ENCODE measurements at regions not wholly inside any gene's neighbourhood (a gene's known extent, or its start where the extent isn't known, plus 50 kb on each side); places are given as distances from the start of the nearest gene placed in this dataset.
"Not testable (repeated sequence)": the region's sequence is repeated elsewhere in the genome, so short reads cannot be mapped to it uniquely, and the experiment has no call there.

DNA sequence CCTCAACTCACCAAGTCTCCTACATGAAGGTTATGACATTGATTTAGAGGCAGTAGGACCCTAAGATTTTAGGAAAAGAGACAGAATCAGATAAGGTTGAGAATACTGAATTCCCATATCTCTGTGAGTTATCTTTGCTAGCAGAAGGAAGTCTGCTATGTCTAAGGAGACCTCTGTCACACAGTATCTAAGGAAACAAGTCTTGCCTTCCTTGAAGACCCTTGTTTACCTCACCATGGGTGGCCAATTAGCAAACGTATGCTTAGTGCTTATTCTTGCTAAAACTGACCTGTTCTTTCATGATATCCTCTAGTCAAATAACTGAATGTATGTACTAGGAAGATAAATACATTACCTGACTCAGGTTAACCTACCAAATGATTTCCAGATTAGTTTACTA lies 855.4 kb upstream of the SLITRK1 start:
- DNase-seq (ENCODE audit: low spot score) (no peak), ATAC-seq (ENCODE audit: low FRiP score) (no peak)
- TF ChIP-seq, protein P1, sequence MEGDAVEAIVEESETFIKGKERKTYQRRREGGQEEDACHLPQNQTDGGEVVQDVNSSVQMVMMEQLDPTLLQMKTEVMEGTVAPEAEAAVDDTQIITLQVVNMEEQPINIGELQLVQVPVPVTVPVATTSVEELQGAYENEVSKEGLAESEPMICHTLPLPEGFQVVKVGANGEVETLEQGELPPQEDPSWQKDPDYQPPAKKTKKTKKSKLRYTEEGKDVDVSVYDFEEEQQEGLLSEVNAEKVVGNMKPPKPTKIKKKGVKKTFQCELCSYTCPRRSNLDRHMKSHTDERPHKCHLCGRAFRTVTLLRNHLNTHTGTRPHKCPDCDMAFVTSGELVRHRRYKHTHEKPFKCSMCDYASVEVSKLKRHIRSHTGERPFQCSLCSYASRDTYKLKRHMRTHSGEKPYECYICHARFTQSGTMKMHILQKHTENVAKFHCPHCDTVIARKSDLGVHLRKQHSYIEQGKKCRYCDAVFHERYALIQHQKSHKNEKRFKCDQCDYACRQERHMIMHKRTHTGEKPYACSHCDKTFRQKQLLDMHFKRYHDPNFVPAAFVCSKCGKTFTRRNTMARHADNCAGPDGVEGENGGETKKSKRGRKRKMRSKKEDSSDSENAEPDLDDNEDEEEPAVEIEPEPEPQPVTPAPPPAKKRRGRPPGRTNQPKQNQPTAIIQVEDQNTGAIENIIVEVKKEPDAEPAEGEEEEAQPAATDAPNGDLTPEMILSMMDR (IDR thresholded peaks at IDR 0.05) = no peak

DNA sequence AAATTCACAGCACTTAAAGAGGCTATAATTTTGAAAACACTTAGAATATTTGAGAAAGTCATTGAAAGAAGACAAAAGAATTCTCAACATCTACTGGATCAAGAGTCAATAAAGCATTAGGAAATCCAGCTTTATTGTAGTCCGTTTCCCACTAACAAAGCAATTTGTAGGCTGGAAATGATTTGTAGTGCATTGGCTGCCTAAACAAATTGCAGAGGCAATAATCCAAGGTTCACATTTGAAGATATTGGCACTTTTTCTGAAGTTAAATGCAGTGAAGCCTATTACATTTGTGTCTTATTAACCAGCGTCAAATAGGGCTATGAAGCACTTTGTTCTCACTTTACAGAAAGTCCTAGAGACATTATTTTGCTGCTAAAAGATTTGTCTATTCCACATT lies 848.1 kb upstream of the SLITRK1 start:
- ATAC-seq (ENCODE audit: low FRiP score) (no peak), DNase-seq (ENCODE audit: low spot score) (no peak)
- TF ChIP-seq, protein P1 (IDR thresholded peaks at IDR 0.05) = no peak

DNA sequence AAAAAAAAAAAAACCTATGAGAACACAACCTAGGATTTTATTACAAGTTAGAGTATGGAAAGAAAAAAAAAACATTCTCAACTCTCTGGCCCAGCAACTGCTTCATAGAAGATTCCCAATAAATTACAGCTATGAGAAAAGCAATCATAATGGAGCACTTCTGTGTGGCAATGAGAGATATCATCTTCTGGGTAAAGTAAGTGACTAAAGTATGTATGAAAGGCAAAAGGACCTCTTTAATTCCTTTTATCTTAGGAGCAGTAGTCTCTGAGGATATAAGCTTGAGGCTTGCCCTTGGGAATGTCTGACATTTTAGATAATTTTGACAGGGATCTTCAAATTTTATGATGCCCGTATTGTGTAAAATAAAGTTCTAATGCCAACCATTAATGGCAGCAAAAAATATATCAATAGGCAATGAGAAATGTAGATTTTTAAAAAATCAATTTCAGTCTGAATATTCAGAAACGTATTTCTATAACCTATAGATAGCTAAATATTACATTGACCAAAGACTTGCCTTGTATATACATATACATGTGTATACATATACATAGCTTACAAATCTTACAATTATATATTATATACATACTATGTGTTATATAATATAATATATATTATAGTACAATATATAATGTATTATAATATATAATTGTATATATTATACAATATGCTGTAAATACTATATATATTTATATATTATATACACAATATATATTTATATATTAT lies 823.9 kb upstream of the SLITRK1 start:
- ATAC-seq (ENCODE audit: low FRiP score) = no peak
- DNase-seq (ENCODE audit: low spot score) = no peak
- TF ChIP-seq, protein P1 (IDR thresholded peaks at IDR 0.05) = no peak

DNA sequence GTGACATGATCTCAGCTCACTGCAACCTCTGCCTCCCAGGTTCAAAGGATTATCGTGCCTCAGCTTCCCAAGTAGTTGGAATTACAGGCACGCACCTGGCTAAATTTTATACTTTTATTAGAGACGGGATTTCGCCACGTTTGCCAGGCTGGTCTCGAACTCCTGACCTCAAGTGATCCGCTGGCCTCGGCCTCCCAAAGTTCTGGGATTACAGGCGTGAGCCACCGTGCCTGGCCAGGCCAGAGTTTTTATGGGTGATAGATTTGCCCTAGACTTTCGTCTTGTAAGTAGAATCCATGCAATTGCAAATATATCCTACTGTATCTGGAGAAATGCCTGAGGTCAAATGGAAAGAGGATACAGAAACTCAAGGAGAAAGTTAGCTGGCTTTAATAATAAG lies 819.9 kb upstream of the SLITRK1 start:
- ATAC-seq (ENCODE audit: low FRiP score) = no peak
- TF ChIP-seq, protein P1 (IDR thresholded peaks at IDR 0.05) = no peak
- DNase-seq (ENCODE audit: low spot score) = no peak

DNA sequence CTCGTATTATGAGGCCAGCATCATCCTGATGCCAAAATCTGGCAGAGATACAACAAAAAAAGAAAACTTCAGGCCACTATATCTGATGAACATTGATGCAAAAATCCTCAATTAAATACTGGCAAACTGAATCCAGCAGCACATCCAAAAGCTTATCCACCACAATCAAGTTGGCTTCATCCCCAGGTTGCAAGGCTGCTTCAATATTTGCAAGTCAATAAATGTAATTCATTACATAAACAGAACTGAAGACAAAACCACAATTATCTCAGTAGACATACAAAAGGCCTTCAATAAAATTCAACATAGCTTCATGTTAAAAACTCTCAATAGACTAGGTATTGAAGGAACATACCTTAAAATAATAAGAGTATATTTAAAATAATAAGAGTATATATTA lies 815.3 kb upstream of the SLITRK1 start:
- ATAC-seq (ENCODE audit: low FRiP score) = not testable (repeated sequence)

DNA sequence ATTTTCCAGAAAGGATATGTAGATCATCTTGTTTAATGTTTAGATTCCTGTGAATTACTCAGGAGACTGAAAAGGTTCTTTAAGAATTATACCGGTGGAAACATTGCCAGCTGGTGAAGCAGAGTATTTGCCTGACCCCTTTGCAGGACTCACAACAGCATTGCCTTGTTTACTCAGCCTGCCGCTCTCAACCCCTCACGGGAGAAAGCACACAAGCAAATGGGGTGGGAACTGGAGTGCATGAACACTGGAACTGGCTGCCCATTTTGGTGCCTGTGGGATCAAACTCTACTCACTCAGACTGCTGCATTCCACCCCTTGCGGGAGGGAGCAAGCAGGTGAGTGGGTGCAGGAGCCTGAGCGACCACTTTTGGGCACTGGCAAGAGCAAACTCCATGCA lies 804.7 kb upstream of the SLITRK1 start:
- ATAC-seq (ENCODE audit: low FRiP score) (no peak), DNase-seq (ENCODE audit: low spot score) (no peak)
- TF ChIP-seq, protein P1 (IDR thresholded peaks at IDR 0.05) = no peak

More for the DNA sequence above, 815.3 kb upstream of the SLITRK1 start:
- DNase-seq (ENCODE audit: low spot score) = not testable (repeated sequence)

DNA sequence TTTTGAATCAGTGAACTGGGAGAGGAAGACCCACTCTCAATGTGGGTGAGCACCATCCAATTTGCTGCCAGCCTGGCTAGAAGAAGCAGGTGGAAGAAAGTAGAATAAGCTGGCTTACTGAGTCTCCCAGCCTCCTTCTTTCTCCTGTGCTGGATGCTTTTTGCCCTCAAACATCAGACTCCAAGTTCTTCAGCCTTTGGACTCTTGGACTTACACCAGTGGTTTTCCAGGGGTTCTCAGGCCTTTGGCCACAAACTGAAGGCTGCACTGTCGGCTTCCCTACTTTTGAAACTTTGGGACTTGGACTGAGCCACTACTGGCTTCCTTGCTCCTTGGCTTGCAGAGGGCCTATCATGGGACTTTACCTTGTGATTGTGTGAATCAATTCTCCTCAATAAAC lies 804.2 kb upstream of the SLITRK1 start:
- no peak for DNase-seq (ENCODE audit: low spot score)
- TF ChIP-seq, protein P1 (IDR thresholded peaks at IDR 0.05) = no peak
- no peak for ATAC-seq (ENCODE audit: low FRiP score)

Data from omental fat pad (tissue), 3 donors.